Esophagus muscularis mucosa (tissue), 4 donors: ENCODE measurements at regions not wholly inside any gene's neighbourhood (a gene's known extent, or its start where the extent isn't known, plus 50 kb on each side); places are given as distances from the start of the nearest gene placed in this dataset.
A peak's percentile ranks its signal among the peaks of the same experiment; 100 is the strongest.

Experiments
- CTCF ChIP-seq, 3 experiments: fragments of 200-600 bp in 2 of 3; fragments of 450-650 bp in 1 of 3; sonication (generic) in 2 of 3; IDR thresholded peaks; one replicate each; pipeline ENCODE4 v1.5.1; 2017 to 2019; ENCODE audit warnings: antibody characterized with exemption in 3 of 3, mild to moderate bottlenecking in 2 of 3, moderate library complexity in 1 of 3
- EP300 ChIP-seq: sonication (generic); formaldehyde crosslinking; IDR thresholded peaks from one replicate; pipeline ENCODE4 v1.6.1; 2017; ENCODE audit warnings: antibody characterized with exemption
- POLR2A ChIP-seq: fragments of 450-650 bp; IDR thresholded peaks from one replicate; pipeline ENCODE4 v1.6.1; 2017; ENCODE audit warnings: antibody characterized with exemption, moderate library complexity, mild to moderate bottlenecking, low read depth
- POLR2AphosphoS5 ChIP-seq, 2 donors: sonication (generic); formaldehyde crosslinking; IDR thresholded peaks; one replicate each; pipeline ENCODE4 v1.6.1; 2017; ENCODE audit warnings: antibody characterized with exemption in 2 of 2

GRCh38 chr16:86363057-86363490, 147.3 kb upstream of the FOXF1 start:
- TF ChIP-seq POLR2AphosphoS5 (IDR thresholded peaks at IDR 0.05) (peak in 1 of 2 donors; percentile 77), CTCF (IDR thresholded peaks at IDR 0.05) (no peak), EP300 (peak; percentile 90), POLR2A (no peak)
